GM21526 (cell line): ENCODE measurements at regions not wholly inside any gene's neighbourhood (a gene's known extent, or its start where the extent isn't known, plus 50 kb on each side); places are given as distances from the start of the nearest gene placed in this dataset.
"Not testable (repeated sequence)": the region's sequence is repeated elsewhere in the genome, so short reads cannot be mapped to it uniquely, and the experiment has no call there.

Experiments used
- ATAC-seq: cut with Tn5 transposase; IDR thresholded peaks from one replicate; pipeline ENCODE4 v1.9.1; 2021; ENCODE audit warnings: moderate library complexity; ENCODE audit not compliant: unreplicated experiment, low FRiP score

- ATAC-seq: no peak
These were observed 155.9 kb upstream of the PHYHIPL start for GRCh38 chr10:59020502-59020901.

DNA sequence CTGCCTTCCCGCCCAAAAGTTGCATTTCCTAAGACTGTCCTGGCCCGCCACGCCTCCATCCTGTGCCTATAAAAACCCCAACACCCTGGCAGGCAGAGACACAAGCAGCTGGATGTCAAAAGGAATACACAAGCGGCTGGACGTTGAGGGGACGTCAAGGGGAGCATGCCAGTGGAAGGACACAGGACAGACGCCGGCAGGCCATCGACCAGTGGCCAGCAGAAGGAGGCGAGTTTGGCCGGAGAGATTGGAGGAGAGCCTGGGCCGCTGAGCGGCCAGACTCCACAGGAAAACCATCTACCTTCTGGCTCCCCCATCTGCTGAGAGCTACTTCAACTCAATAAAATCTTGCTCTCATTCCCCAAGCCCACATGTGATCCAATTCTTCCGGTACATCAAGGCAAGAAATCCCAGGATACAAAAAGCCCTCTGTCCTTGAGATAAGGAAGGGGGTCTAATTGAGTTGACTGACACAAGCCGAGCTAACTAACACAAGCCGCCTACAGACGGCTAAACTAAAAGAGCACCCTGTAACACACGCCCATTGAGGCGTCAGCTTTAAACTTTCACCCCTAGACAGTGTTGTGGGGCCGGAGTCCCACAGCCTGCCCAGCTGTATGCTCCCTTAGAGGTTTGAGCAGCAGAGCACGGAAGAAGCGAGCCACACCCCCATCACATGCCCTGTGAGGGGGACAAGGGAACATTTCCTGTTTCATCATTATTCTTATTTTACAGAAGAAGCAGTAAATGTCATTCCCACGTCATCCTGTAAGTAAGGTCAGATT lies 150.3 kb upstream of the PHYHIPL start:
- ATAC-seq: no peak

- ATAC-seq: no peak
These were observed 148.3 kb upstream of the PHYHIPL start for GRCh38 chr10:59027975-59028655.

DNA sequence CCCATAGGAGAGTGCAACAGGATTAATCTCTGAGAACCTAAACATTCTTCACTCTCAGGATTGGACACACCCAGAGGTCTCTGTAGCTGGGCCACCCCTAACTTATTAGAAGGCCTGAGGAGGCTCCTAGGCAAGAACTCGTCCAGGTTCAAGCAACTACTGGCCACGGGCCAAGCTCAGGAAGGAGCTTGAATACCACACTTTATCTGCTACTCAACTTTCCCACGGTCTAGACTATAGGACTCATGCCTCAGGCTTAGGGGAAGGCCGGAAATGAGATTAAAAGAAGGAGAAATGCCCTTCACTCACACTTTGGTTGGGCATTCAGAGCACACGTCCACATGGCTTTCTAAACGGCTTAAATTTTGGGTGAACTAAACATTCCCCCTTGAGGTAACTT lies 142.8 kb upstream of the PHYHIPL start:
- ATAC-seq: no peak

GRCh38 chr10:59036311-59037017 lies 140.0 kb upstream of the PHYHIPL start:
- ATAC-seq: peak; percentile 93

GRCh38 chr10:59037018-59037389 lies 139.4 kb upstream of the PHYHIPL start:
- ATAC-seq: no peak

DNA sequence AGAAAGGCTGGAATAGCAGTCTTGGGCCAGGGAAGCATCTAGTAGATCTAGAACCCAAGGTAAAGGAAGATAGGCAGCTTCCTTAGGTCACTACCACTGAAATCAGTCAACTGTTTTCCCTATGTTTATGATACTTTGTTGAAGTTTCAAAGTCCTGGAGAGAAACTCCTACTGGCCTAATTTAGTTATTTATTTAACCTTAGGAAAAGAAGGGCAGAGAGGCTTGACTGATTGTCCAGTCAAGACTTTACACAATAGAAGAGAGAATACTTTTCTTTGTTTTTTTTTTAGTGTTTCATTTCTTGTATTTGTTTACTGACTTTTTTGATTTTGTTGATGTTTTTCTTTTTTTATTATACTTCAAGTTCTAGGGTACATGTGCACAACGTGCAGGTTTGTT lies 138.9 kb upstream of the PHYHIPL start:
- ATAC-seq: no peak

- ATAC-seq: not testable (repeated sequence)
These were observed 133.1 kb upstream of the PHYHIPL start for GRCh38 chr10:59043358-59043757.

DNA sequence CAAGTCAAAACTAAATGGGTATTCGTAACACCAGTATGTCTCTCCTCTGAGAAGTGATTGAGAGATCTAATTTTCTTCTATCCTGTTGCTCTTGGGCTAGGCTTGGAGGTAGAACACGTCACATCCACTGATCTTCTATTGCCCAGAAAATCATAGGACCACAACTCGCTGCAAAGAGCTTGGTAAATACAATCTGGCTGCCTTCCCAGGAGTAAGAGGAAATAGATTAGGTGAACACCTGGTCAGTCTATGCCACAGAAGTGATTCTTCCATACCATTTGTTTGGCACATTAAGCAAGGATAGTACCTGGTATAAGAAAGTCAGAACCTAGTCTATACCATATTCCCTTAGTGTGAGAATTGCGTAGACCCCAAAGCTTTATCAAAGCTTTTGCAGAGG lies 129.3 kb upstream of the PHYHIPL start:
- ATAC-seq: no peak

- peak; percentile 98 for ATAC-seq
These were observed 128.4 kb upstream of the PHYHIPL start for GRCh38 chr10:59047957-59048618.

DNA sequence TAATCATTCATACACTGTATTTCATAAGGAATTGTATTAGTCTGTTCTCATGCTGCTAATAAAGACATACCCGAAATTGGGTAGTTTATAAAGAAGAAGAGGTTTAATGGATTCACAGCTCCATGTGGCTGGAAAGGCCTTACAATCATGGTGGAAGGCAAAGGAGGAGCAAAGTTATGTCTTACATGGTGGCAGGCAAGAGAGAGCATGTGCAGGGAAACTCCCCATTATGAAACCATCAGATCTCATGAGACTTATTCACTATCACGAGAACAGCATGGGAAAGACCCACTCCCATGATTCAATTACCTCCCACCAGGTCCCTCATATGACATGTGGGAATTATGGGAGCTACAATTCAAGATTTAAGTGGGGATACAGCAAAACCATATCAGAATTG lies 122.9 kb upstream of the PHYHIPL start:
- ATAC-seq: not testable (repeated sequence)

DNA sequence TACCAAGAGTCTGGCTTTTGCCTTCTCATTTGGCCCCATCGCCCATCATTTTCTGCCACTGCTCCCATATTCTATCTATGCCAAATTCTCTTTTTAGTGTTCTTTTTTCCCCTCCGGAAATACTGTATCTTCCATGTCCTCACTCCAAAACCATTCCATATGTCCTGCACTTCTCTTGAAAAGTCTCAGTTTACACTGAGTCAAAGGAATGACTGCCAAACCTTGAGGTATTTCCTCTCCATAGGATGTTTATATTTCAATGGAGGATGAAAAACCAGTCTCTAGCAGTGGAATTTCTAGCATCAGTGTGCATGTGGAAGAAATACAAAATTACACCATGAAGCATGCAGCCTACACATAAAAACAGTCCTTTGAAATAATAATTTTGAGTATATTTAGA lies 121.4 kb upstream of the PHYHIPL start:
- ATAC-seq: no peak

GRCh38 chr10:59057345-59057744 lies 119.1 kb upstream of the PHYHIPL start:
- ATAC-seq: no peak

- ATAC-seq: peak; percentile 66
These were observed 115.6 kb upstream of the PHYHIPL start for GRCh38 chr10:59060852-59061251.

DNA sequence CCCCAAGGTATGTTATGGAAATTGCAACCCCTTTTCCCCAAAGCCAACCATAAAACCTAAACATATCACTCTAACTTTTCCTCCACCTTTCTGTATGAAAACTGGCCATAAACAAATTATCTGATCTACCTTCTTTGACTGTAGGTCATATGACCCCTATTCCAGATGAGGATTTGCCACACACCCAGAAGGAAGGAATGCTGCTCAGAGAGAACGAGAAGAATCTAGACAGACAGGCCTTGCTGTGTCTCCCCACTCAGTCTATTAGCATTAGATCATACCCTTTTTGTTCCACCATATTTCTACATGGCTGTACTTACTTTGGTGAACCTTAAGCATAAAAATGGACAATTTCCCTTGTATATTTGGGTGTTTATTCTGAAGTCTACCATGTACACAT lies 113.0 kb upstream of the PHYHIPL start:
- ATAC-seq: no peak

- no peak for ATAC-seq
These were observed 112.3 kb upstream of the PHYHIPL start for GRCh38 chr10:59064080-59064692.

DNA sequence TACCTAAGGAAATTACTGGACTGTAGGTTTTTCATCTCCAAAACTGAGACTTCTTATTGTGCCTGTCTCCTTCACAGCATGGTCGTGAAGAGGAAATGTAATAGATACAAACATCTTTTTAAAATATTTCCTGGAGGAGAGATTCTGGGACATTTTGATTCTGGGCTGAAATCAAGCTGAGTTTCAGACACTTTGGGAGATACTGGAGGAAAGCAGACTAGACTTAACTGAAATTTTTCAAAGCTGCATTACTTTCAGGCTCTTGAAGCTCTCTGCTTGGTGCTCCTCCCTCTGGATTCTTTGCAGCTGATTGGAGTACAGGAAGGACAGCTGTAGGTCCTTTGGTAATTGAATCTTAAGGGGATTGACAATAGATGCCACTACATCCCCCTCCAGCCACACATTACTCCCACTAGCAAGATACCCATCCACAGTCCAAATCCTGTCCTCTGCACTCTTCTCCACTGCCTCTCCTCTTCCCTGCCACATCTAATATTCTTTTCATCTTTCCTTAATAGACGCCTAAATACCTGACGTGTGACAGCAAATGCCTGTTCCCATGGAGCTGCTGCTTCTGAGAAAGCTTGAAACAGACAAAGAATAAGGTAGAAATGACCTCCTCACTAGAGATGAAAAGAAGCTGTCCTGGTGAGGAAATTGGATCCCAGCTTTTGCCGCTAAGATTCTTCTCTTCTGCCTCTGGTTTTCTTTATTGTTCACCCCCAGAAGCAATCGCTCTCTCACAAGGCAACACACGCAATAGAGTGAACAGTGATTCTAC lies 111.5 kb upstream of the PHYHIPL start:
- no peak for ATAC-seq

- no peak for ATAC-seq
These were observed 107.8 kb upstream of the PHYHIPL start for GRCh38 chr10:59068581-59069191.

DNA sequence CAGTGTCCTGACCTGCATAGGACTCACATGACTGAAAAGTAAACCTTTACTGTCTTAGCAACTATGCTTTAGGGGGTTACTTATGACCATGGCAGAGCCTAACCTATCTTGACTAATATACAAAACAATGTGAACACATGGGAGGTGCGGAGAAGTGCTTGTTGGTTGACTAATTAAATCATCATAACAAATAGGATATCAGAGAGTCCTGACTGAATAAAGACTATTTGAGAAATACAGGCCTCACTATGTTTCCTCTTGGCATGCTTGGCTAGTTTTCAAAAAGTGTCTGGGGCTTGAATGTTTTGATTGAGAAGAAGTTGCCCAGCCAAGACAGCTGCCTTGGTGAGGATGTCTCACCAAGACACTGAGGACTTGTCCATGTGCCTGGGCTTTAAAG lies 104.4 kb upstream of the PHYHIPL start:
- no peak for ATAC-seq
